ENCODE measurements at regions not wholly inside any gene's neighbourhood (a gene's known extent, or its start where the extent isn't known, plus 50 kb on each side); places are given as distances from the start of the nearest gene placed in this dataset.

- Mint-ChIP-seq H3K27me3 (ENCODE audit: low read depth in 3 of 3) (peaks cover 2 to 7% (median 4%) of the 10 kb centered on the region in 3 donors), H3K9me3 (peaks cover 0 to 10% (median 2%) of the 10 kb centered on the region in 7 donors), H3K27ac (no peak overlapping the region), H3K36me3 (no peaks in the 10 kb centered on the region), H3K4me3 (no peak overlapping the region), H3K4me1 (peaks cover 2% of the 10 kb centered on the region)
- DNase-seq, result no peak
- Histone ChIP-seq H3K4me3 (replicated peaks in 1 of 3; ENCODE audit: low read depth in 2 of 3, low read length in 3 of 3) (no peak overlapping the region), H3K27me3 (ENCODE audit: control insufficient read depth in 2 of 2, insufficient read depth in 2 of 2, low read length in 2 of 2) (no peaks in the 10 kb centered on the region), H4K20me1 (ENCODE audit: insufficient read depth, low read length) (no peaks in the 10 kb centered on the region), H3K9me3 (replicated peaks in 1 of 2; ENCODE audit: control insufficient read depth in 1 of 2, insufficient read depth in 1 of 2, low read length in 2 of 2) (no peaks in the 10 kb centered on the region), H3K9ac (ENCODE audit: insufficient read depth, low read length, poor library complexity, severe bottlenecking) (no peak overlapping the region), H3K79me2 (ENCODE audit: insufficient read depth, low read length) (no peaks in the 10 kb centered on the region), H3K4me1 (ENCODE audit: control insufficient read depth in 1 of 2, insufficient read depth in 2 of 2, low read length in 2 of 2) (no peaks in the 10 kb centered on the region), H3K27ac (ENCODE audit: low read depth in 1 of 2, low read length in 2 of 2) (no peak overlapping the region), H3K36me3 (replicated peaks in 1 of 2; ENCODE audit: control insufficient read depth in 1 of 2, insufficient read depth in 2 of 2, low read length in 2 of 2) (no peaks in the 10 kb centered on the region), H3K4me2 (replicated peaks; ENCODE audit: extremely low read depth, low read length, poor library complexity, severe bottlenecking) (no peak overlapping the region), H2AFZ (ENCODE audit: insufficient read depth, low read depth, low read length, poor library complexity, severe bottlenecking) (no peak overlapping the region)
- intact Hi-C loops (cut with micrococcal nuclease), result loop anchor here in 1 of 2 donors (10.0 kb wide), 1 partner anchor 684 kb away; no protein-coding TSS in a partner anchor
- WGBS (ENCODE audit: insufficient coverage), result 100% methylated on average over 2 of the region's 2 CpGs
- TF ChIP-seq CTCF (IDR thresholded peaks at IDR 0.05), result no peak
These were observed 88.2 kb upstream of the MVB12B start for GRCh38 chr9:126238415-126238814.

GRCh38 chr9:126239515-126239914, 87.1 kb upstream of the MVB12B start:
- Mint-ChIP-seq H3K36me3 (no peaks in the 10 kb centered on the region), H3K9me3 (peaks cover 0 to 16% (median 6%) of the 10 kb centered on the region in 7 donors), H3K4me3 (no peak overlapping the region), H3K4me1 (peaks cover 2% of the 10 kb centered on the region), H3K27ac (no peak overlapping the region), H3K27me3 (ENCODE audit: low read depth in 3 of 3) (peaks cover 2 to 7% (median 4%) of the 10 kb centered on the region in 3 donors)
- no peaks in the 10 kb centered on the region for H4K20me1 ChIP-seq (ENCODE audit: insufficient read depth, low read length)
- H3K36me3 ChIP-seq (replicated peaks in 1 of 2; ENCODE audit: control insufficient read depth in 1 of 2, insufficient read depth in 2 of 2, low read length in 2 of 2), result no peaks in the 10 kb centered on the region
- H3K27me3 ChIP-seq (ENCODE audit: control insufficient read depth in 2 of 2, insufficient read depth in 2 of 2, low read length in 2 of 2), result no peaks in the 10 kb centered on the region
- intact Hi-C loops (cut with micrococcal nuclease), result loop anchor here in 1 of 2 donors (10.0 kb wide), 1 partner anchor 685 kb away; no protein-coding TSS in a partner anchor
- H3K79me2 ChIP-seq (ENCODE audit: insufficient read depth, low read length), result no peaks in the 10 kb centered on the region
- H3K4me1 ChIP-seq (ENCODE audit: control insufficient read depth in 1 of 2, insufficient read depth in 2 of 2, low read length in 2 of 2), result no peaks in the 10 kb centered on the region
- H3K9me3 ChIP-seq (replicated peaks in 1 of 2; ENCODE audit: control insufficient read depth in 1 of 2, insufficient read depth in 1 of 2, low read length in 2 of 2), result peaks cover 0 to 5% of the 10 kb centered on the region in 2 donors
- H3K4me2 ChIP-seq (replicated peaks; ENCODE audit: extremely low read depth, low read length, poor library complexity, severe bottlenecking), result no peak overlapping the region
- WGBS (ENCODE audit: insufficient coverage), result 100% methylated on average over 3 of the region's 4 CpGs
- no peak overlapping the region for H3K4me3 ChIP-seq (replicated peaks in 1 of 3; ENCODE audit: low read depth in 2 of 3, low read length in 3 of 3)
- H2AFZ ChIP-seq (ENCODE audit: insufficient read depth, low read depth, low read length, poor library complexity, severe bottlenecking), result no peak overlapping the region
- no peak for TF ChIP-seq CTCF (IDR thresholded peaks at IDR 0.05)
- no peak overlapping the region for H3K9ac ChIP-seq (ENCODE audit: insufficient read depth, low read length, poor library complexity, severe bottlenecking)
- no peak overlapping the region for H3K27ac ChIP-seq (ENCODE audit: low read depth in 1 of 2, low read length in 2 of 2)
- no peak for DNase-seq

All from CD14-positive monocyte (primary cell).